HEK293 (cell line): ENCODE measurements at regions not wholly inside any gene's neighbourhood (a gene's known extent, or its start where the extent isn't known, plus 50 kb on each side); places are given as distances from the start of the nearest gene placed in this dataset.

ENCODE experiments used
- PRDM1 ChIP-seq: fragments of 450-650 bp; formaldehyde crosslinking; IDR thresholded peaks from 2 replicates; pipeline ENCODE4; 2016; ENCODE audit warnings: missing biosample characterization, missing genetic modification characterization
- REPIN1 ChIP-seq: fragments of 450-650 bp; formaldehyde crosslinking; IDR thresholded peaks from 2 replicates; pipeline ENCODE4 v1.5.1; 2017; ENCODE audit warnings: missing biosample characterization, missing genetic modification characterization, low read depth
- ZBTB1 ChIP-seq: fragments of 450-650 bp; formaldehyde crosslinking; IDR thresholded peaks from 2 replicates; pipeline ENCODE4 v1.5.1; 2016; ENCODE audit warnings: missing biosample characterization, missing genetic modification characterization
- ZNF629 ChIP-seq: fragments of 450-650 bp; formaldehyde crosslinking; IDR thresholded peaks from 2 replicates; pipeline ENCODE4 v1.5.1; 2017; ENCODE audit warnings: missing biosample characterization, missing genetic modification characterization

- TF ChIP-seq REPIN1 (no peak), ZBTB1 (no peak), PRDM1 (tag by site-specific recombination) (no peak), ZNF629 (no peak)
Observed at GRCh38 chrX:88603237-88603636, 143.8 kb upstream of the CPXCR1 start.
